Astrocyte (in vitro differentiated cells and primary cell): ENCODE measurements at regions not wholly inside any gene's neighbourhood (a gene's known extent, or its start where the extent isn't known, plus 50 kb on each side); places are given as distances from the start of the nearest gene placed in this dataset.
A peak's percentile ranks its signal among the peaks of the same experiment; 100 is the strongest.

Experiments used
- CTCF ChIP-seq: IDR thresholded peaks from 2 replicates; pipeline ENCODE4 v1.5.1; 2011; ENCODE audit warnings: low read depth, mild to moderate bottlenecking, inconsistent platforms, low read length, moderate library complexity; ENCODE audit not compliant: insufficient read depth
- EZH2 ChIP-seq: IDR thresholded peaks from 2 replicates; pipeline ENCODE4 v1.6.1; 2012; ENCODE audit warnings: mild to moderate bottlenecking, low read length, inconsistent platforms; ENCODE audit not compliant: insufficient read depth

- TF ChIP-seq CTCF, result peak; percentile 72
- no peak for TF ChIP-seq EZH2
These were observed 57.2 kb upstream of the IRAK1BP1 start for GRCh38 chr6:78810146-78810545.
